ENCODE measurements at regions not wholly inside any gene's neighbourhood (a gene's known extent, or its start where the extent isn't known, plus 50 kb on each side); places are given as distances from the start of the nearest gene placed in this dataset.
A peak's percentile ranks its signal among the peaks of the same experiment; 100 is the strongest.
"Not testable (repeated sequence)": the region's sequence is repeated elsewhere in the genome, so short reads cannot be mapped to it uniquely, and the experiment has no call there.

- Histone ChIP-seq H3K36me3 (ENCODE audit: control insufficient read depth in 3 of 3, insufficient read depth in 2 of 3, low read depth in 1 of 3, low read length in 3 of 3) (no peaks in the 10 kb centered on the region), H3K27me3 (ENCODE audit: control insufficient read depth in 3 of 3, insufficient read depth in 3 of 3, low read length in 3 of 3) (peaks cover 0 to 3% (median 0%) of the 10 kb centered on the region in 3 donors), H3K4me3 (ENCODE audit: low read depth in 1 of 3, low read length in 3 of 3) (no peak overlapping the region), H3K4me1 (ENCODE audit: control insufficient read depth in 3 of 3, insufficient read depth in 2 of 3, low read depth in 1 of 3, low read length in 2 of 3) (peaks cover 0 to 5% (median 0%) of the 10 kb centered on the region in 3 donors), H3K9me3 (ENCODE audit: control insufficient read depth in 2 of 2, insufficient read depth in 1 of 2, low read depth in 1 of 2, low read length in 1 of 2) (no peaks in the 10 kb centered on the region), H3K27ac (ENCODE audit: low read depth in 1 of 3, low read length in 2 of 3) (no peak overlapping the region)
- peak in 1 of 2 donors; percentile 25 for DNase-seq
- no peak for FAIRE-seq
- 70 to 80% (median 80%) methylated on average over 3 of the region's 3 CpGs for WGBS, 3 donors
These were observed 123.5 kb downstream of the MAP3K7 start for GRCh38 chr6:90463359-90463758.

DNA sequence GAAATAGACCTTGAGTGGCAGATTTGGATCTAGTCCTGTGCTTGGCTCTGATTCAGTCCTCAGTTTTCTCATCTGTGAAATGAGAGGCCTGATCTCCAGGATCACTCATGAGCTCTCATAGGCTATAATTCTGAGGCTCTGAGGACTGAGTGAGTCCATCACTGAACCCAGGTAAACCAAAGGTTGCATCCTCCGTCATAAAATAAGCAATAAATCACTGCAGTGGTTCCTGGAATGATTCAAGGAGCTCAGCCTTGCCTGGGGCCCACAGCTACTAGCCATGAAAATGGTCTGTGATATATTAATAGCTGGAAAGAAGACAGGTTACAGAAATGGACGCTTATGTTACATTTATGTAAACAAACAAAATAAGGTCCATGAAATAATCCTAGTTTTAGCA, 124.8 kb downstream of the MAP3K7 start:
- peak; percentile 45 to 68 for DNase-seq
- 13 to 54% (median 37%) methylated on average over 2 of the region's 2 CpGs for WGBS, 3 donors
- Histone ChIP-seq H3K4me3 (ENCODE audit: low read depth in 1 of 3, low read length in 3 of 3) (no peak overlapping the region), H3K36me3 (ENCODE audit: control insufficient read depth in 3 of 3, insufficient read depth in 2 of 3, low read depth in 1 of 3, low read length in 3 of 3) (no peaks in the 10 kb centered on the region), H3K27ac (ENCODE audit: low read depth in 1 of 3, low read length in 2 of 3) (peak overlapping the region in 1 of 3 donors; percentile 31), H3K9me3 (ENCODE audit: control insufficient read depth in 2 of 2, insufficient read depth in 1 of 2, low read depth in 1 of 2, low read length in 1 of 2) (no peaks in the 10 kb centered on the region), H3K4me1 (ENCODE audit: control insufficient read depth in 3 of 3, insufficient read depth in 2 of 3, low read depth in 1 of 3, low read length in 2 of 3) (peaks cover 0 to 5% (median 0%) of the 10 kb centered on the region in 3 donors), H3K27me3 (ENCODE audit: control insufficient read depth in 3 of 3, insufficient read depth in 3 of 3, low read length in 3 of 3) (peaks cover 0 to 3% (median 0%) of the 10 kb centered on the region in 3 donors)
- FAIRE-seq = no peak

DNA sequence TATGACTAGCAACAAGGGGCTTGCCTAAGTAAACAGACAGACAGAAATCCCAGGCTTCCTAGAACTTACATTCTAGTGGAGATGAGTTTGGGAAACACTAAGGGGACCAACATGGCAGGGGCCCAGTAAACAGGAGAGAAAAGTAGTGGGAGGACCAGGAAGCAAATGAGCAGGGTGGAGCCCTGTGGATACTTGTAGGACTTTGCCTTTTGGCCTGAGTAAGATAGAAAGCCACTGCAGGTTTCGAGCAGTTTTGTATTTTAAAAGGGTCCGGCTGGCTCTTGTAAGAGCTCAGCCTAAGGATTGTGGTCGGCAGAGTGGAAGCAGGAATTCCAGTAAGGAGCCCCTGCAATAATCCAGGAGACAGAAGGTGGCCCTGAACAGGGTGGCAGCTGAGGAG, 125.5 kb downstream of the MAP3K7 start:
- 70 to 75% (median 71%) methylated on average over 3 of the region's 3 CpGs for WGBS, 3 donors
- H3K4me1 ChIP-seq (ENCODE audit: control insufficient read depth in 3 of 3, insufficient read depth in 2 of 3, low read depth in 1 of 3, low read length in 2 of 3) = peaks cover 0 to 5% (median 0%) of the 10 kb centered on the region in 3 donors
- H3K36me3 ChIP-seq (ENCODE audit: control insufficient read depth in 3 of 3, insufficient read depth in 2 of 3, low read depth in 1 of 3, low read length in 3 of 3) = no peaks in the 10 kb centered on the region
- DNase-seq = peak; percentile 19 to 57
- no peak for FAIRE-seq
- no peak overlapping the region for H3K4me3 ChIP-seq (ENCODE audit: low read depth in 1 of 3, low read length in 3 of 3)
- H3K27me3 ChIP-seq (ENCODE audit: control insufficient read depth in 3 of 3, insufficient read depth in 3 of 3, low read length in 3 of 3) = peaks cover 0 to under 1% (median 0%) of the 10 kb centered on the region in 3 donors
- H3K27ac ChIP-seq (ENCODE audit: low read depth in 1 of 3, low read length in 2 of 3) = peak overlapping the region in 1 of 3 donors; percentile 31
- H3K9me3 ChIP-seq (ENCODE audit: control insufficient read depth in 2 of 2, insufficient read depth in 1 of 2, low read depth in 1 of 2, low read length in 1 of 2) = no peaks in the 10 kb centered on the region

DNA sequence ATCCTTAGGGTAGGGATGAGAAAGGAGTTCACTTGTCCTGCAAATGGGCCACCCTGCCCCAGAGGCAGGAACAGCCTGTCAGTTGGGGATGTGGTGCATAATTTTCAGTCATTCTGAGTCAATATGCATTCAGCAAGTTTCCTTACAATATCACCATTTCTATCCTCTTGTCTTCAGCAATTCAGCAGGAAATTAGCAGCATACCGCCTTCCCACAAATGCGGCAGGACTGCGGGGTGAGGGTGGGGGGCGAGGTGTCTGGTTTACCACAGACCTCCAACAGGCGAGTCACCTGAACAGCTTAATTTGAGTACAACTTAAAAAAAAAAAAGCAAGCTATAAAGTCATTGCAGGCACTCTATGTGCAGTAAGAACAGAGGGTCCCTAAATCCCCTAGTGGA, 126.8 kb downstream of the MAP3K7 start:
- no peak for DNase-seq
- Histone ChIP-seq H3K27ac (ENCODE audit: low read depth in 1 of 3, low read length in 2 of 3) (no peak overlapping the region), H3K36me3 (ENCODE audit: control insufficient read depth in 3 of 3, insufficient read depth in 2 of 3, low read depth in 1 of 3, low read length in 3 of 3) (no peaks in the 10 kb centered on the region), H3K4me1 (ENCODE audit: control insufficient read depth in 3 of 3, insufficient read depth in 2 of 3, low read depth in 1 of 3, low read length in 2 of 3) (peaks cover 0 to 5% (median 0%) of the 10 kb centered on the region in 3 donors), H3K9me3 (ENCODE audit: control insufficient read depth in 2 of 2, insufficient read depth in 1 of 2, low read depth in 1 of 2, low read length in 1 of 2) (no peaks in the 10 kb centered on the region), H3K4me3 (ENCODE audit: low read depth in 1 of 3, low read length in 3 of 3) (no peak overlapping the region), H3K27me3 (ENCODE audit: control insufficient read depth in 3 of 3, insufficient read depth in 3 of 3, low read length in 3 of 3) (no peaks in the 10 kb centered on the region)
- no peak for FAIRE-seq
- WGBS, 3 donors = 73 to 84% (median 75%) methylated on average over 5 of the region's 5 CpGs

GRCh38 chr6:90459225-90459758, 127.6 kb downstream of the MAP3K7 start:
- Histone ChIP-seq H3K27ac (ENCODE audit: low read depth in 1 of 3, low read length in 2 of 3) (no peak overlapping the region), H3K36me3 (ENCODE audit: control insufficient read depth in 3 of 3, insufficient read depth in 2 of 3, low read depth in 1 of 3, low read length in 3 of 3) (no peaks in the 10 kb centered on the region), H3K27me3 (ENCODE audit: control insufficient read depth in 3 of 3, insufficient read depth in 3 of 3, low read length in 3 of 3) (no peaks in the 10 kb centered on the region), H3K4me1 (ENCODE audit: control insufficient read depth in 3 of 3, insufficient read depth in 2 of 3, low read depth in 1 of 3, low read length in 2 of 3) (peaks cover 0 to 5% (median 0%) of the 10 kb centered on the region in 3 donors), H3K4me3 (ENCODE audit: low read depth in 1 of 3, low read length in 3 of 3) (no peak overlapping the region), H3K9me3 (ENCODE audit: control insufficient read depth in 2 of 2, insufficient read depth in 1 of 2, low read depth in 1 of 2, low read length in 1 of 2) (no peaks in the 10 kb centered on the region)
- DNase-seq (no peak), FAIRE-seq (no peak)
- WGBS, 3 donors = 53 to 59% (median 59%) methylated on average over 4 of the region's 4 CpGs

DNA sequence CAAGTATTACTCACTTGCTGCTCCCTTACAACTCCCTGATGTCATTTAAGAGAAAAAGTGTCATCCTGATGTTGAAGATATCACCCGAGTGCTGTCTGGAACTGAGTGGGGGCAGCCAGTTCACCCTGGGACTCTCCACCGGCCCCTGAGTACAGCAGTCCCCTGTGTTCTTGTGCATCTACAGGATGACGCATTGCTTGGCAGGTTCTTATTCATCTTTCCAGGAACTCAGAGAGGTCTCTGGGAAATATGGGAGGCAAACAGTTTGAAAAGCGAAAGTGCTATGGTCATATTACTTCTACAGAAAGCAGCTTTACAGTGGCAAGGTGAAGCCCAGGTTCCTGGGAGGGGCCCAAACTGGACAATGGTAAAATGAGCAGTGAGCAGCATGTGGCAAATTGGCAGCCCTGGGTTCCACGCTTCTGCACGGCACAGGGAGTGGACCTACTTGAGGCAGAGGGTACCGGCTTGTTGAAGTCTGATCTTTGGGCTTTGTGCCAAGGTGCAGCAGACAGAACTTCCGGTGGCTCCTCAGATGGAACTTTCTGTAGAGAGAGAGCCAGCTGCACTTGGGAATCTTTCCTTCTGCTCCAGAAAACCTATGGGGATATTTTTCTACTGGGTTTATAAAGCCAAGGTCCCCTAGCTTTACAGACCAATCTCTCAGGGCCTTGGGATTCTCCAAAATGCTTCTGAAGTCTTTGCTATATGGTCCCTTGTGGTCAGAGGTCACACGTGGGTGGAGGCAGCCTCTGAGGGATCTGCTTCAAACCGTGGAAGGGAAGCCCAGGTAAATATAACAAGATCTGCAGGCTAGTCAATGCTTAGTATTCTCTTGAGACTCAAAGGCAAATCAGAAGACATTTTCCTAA, 128.3 kb downstream of the MAP3K7 start:
- no peak for FAIRE-seq

DNA sequence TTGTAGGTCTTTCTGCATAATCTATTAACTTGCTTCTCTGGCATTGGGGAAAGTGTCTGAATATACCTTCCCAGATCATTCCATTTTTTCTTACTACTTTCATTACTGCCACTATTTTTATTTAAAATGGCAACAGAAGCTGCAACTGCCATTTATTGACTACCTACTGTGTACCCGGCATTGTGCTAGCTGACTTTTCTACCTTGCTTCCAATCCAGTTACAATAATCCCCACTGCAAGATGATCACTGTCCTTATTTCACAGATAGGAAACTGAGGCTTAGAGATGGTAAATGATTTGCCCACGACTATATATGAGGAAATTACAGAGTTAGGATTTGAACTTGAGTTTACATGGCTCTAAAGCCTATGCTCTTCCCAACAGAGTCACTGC, 129.0 kb downstream of the MAP3K7 start:
- Histone ChIP-seq H3K4me1 (ENCODE audit: control insufficient read depth in 3 of 3, insufficient read depth in 2 of 3, low read depth in 1 of 3, low read length in 2 of 3) (peaks cover 0 to 5% (median 0%) of the 10 kb centered on the region in 3 donors), H3K4me3 (ENCODE audit: low read depth in 1 of 3, low read length in 3 of 3) (no peak overlapping the region), H3K36me3 (ENCODE audit: control insufficient read depth in 3 of 3, insufficient read depth in 2 of 3, low read depth in 1 of 3, low read length in 3 of 3) (no peaks in the 10 kb centered on the region), H3K9me3 (ENCODE audit: control insufficient read depth in 2 of 2, insufficient read depth in 1 of 2, low read depth in 1 of 2, low read length in 1 of 2) (no peaks in the 10 kb centered on the region), H3K27me3 (ENCODE audit: control insufficient read depth in 3 of 3, insufficient read depth in 3 of 3, low read length in 3 of 3) (no peaks in the 10 kb centered on the region), H3K27ac (ENCODE audit: low read depth in 1 of 3, low read length in 2 of 3) (no peak overlapping the region)
- WGBS, 3 donors = 75 to 87% (median 81%) methylated on average over 2 of the region's 2 CpGs
- FAIRE-seq = no peak
- no peak for DNase-seq

More for the DNA sequence above, 128.3 kb downstream of the MAP3K7 start:
- Histone ChIP-seq H3K36me3 (ENCODE audit: control insufficient read depth in 3 of 3, insufficient read depth in 2 of 3, low read depth in 1 of 3, low read length in 3 of 3) (no peaks in the 10 kb centered on the region), H3K4me3 (ENCODE audit: low read depth in 1 of 3, low read length in 3 of 3) (no peak overlapping the region), H3K27ac (ENCODE audit: low read depth in 1 of 3, low read length in 2 of 3) (no peak overlapping the region), H3K4me1 (ENCODE audit: control insufficient read depth in 3 of 3, insufficient read depth in 2 of 3, low read depth in 1 of 3, low read length in 2 of 3) (peaks cover 0 to 5% (median 0%) of the 10 kb centered on the region in 3 donors), H3K9me3 (ENCODE audit: control insufficient read depth in 2 of 2, insufficient read depth in 1 of 2, low read depth in 1 of 2, low read length in 1 of 2) (no peaks in the 10 kb centered on the region), H3K27me3 (ENCODE audit: control insufficient read depth in 3 of 3, insufficient read depth in 3 of 3, low read length in 3 of 3) (no peaks in the 10 kb centered on the region)
- 23 to 42% (median 26%) methylated on average over 10 of the region's 10 CpGs for whole genome bisulfite sequencing, 3 donors
- DNase-seq = peak; percentile 19 to 36

- not testable (repeated sequence) for H3K4me3 ChIP-seq (ENCODE audit: low read depth in 1 of 3, low read length in 3 of 3); DNase-seq; H3K27ac ChIP-seq (ENCODE audit: low read depth in 1 of 3, low read length in 2 of 3); FAIRE-seq; H3K4me1 ChIP-seq (ENCODE audit: control insufficient read depth in 3 of 3, insufficient read depth in 2 of 3, low read depth in 1 of 3, low read length in 2 of 3); H3K36me3 ChIP-seq (ENCODE audit: control insufficient read depth in 3 of 3, insufficient read depth in 2 of 3, low read depth in 1 of 3, low read length in 3 of 3); H3K27me3 ChIP-seq (ENCODE audit: control insufficient read depth in 3 of 3, insufficient read depth in 3 of 3, low read length in 3 of 3); H3K9me3 ChIP-seq (ENCODE audit: control insufficient read depth in 2 of 2, insufficient read depth in 1 of 2, low read depth in 1 of 2, low read length in 1 of 2)
- WGBS, 3 donors = 86 to 91% (median 86%) methylated on average over 16 to 19 of the region's 19 CpGs
These were observed 129.6 kb downstream of the MAP3K7 start for GRCh38 chr6:90456997-90457866.
